HepG2 (cell line): ENCODE measurements at regions not wholly inside any gene's neighbourhood (a gene's known extent, or its start where the extent isn't known, plus 50 kb on each side); places are given as distances from the start of the nearest gene placed in this dataset.

Source experiments
- ATAC-seq: fragments of 200-7000 bp; cut with Tn5 transposase; 3 replicates; pipeline ENCODE4 v1.9.1; 2020; ENCODE audit warnings: mild to moderate bottlenecking, moderate library complexity
- BruUV-seq: library from RNA; stranded (reverse); fragments of 400-500 nt; replicated peaks from 2 replicates; lab custom pipeline; 2021; lab: Mats Ljungman, UMichigan
- CTCF ChIA-PET: fragments of 300-600 bp; formaldehyde crosslinking; extraction: SDS; loops from one replicate; lab custom pipeline; 2021; ENCODE audit warnings: low total read pairs, inconsistent platforms, low intra/inter-chr PET ratio; lab: Yijun Ruan, JAX
- POLR2A ChIA-PET: fragments of 350-600 bp; sonication (Branson Sonifier 250); formaldehyde crosslinking; loops from one replicate; lab custom pipeline; 2020; ENCODE audit warnings: antibody characterized with exemption, inconsistent platforms; lab: Yijun Ruan, JAX
- DNase-seq: peaks from one replicate; pipeline ENCODE4 v3.0.0-alpha.2; 2015; ENCODE audit warnings: low spot score
- FAIRE-seq: peaks from 3 replicates; lab custom pipeline; 2011; peaks lifted over from hg19 to GRCh38; lab: Jason Lieb, UNC
- H2AFZ ChIP-seq: one replicate; pipeline ENCODE4 v1.6.1; 2011; ENCODE audit warnings: low read length, inconsistent platforms
- H3K27ac ChIP-seq: fragments of 300-600 bp; 3 replicates; pipeline ENCODE4 v1.8.0; 2011; ENCODE audit warnings: mixed run types, mild to moderate bottlenecking, mixed read lengths, low read length, inconsistent platforms; ENCODE audit not compliant: insufficient read depth; ENCODE audit errors: extremely low read length
- H3K27me3 ChIP-seq, 2 experiments: fragments of 200-600 bp in 1 of 2; 2 replicates in 1 of 2; 3 replicates in 1 of 2; pipeline versions ENCODE4 v1.6.0 to v1.8.0; 2011; ENCODE audit warnings: low read length in 2 of 2, mild to moderate bottlenecking in 2 of 2, moderate library complexity in 2 of 2, inconsistent platforms in 1 of 2; ENCODE audit not compliant: insufficient read depth in 2 of 2, control insufficient read depth in 1 of 2
- H3K36me3 ChIP-seq, 2 experiments: fragments of 200-600 bp in 1 of 2; replicated peaks in 1 of 2; 2 replicates in 1 of 2; 3 replicates in 1 of 2; pipeline versions ENCODE4 v1.5.1 to v1.8.0; 2011; ENCODE audit warnings: low read length in 2 of 2, inconsistent platforms in 1 of 2; ENCODE audit not compliant: insufficient read depth in 2 of 2, control insufficient read depth in 1 of 2
- H3K4me1 ChIP-seq: 2 replicates; pipeline ENCODE4 v1.5.1; 2012; ENCODE audit warnings: low read length, inconsistent platforms; ENCODE audit not compliant: insufficient read depth
- H3K4me2 ChIP-seq: 2 replicates; pipeline ENCODE4 v1.6.0; 2011; ENCODE audit warnings: low read depth, low read length, inconsistent platforms
- H3K4me3 ChIP-seq, 3 experiments: fragments of 200-600 bp in 1 of 3; sonication (generic), shearing (Covaris generic) in 1 of 3; replicated peaks in 1 of 3; 2 replicates each; pipeline ENCODE4 v1.5.1; 2011 to 2016; ENCODE audit warnings: low read length in 3 of 3, inconsistent platforms in 2 of 3, low read depth in 2 of 3, mild to moderate bottlenecking in 2 of 3, control low read depth in 1 of 3, mixed read lengths in 1 of 3; ENCODE audit not compliant: insufficient read depth in 1 of 3
- H3K79me2 ChIP-seq: one replicate; pipeline ENCODE4 v1.6.1; 2011; ENCODE audit warnings: low read length, inconsistent platforms; ENCODE audit not compliant: insufficient read depth
- H3K9ac ChIP-seq: 2 replicates; pipeline ENCODE4 v1.6.0; 2011; ENCODE audit warnings: mild to moderate bottlenecking, low read depth, low read length, inconsistent platforms; ENCODE audit not compliant: insufficient read depth
- H3K9me3 ChIP-seq: 2 replicates; pipeline ENCODE4 v1.5.1; 2012; ENCODE audit warnings: mild to moderate bottlenecking, low read length
- H4K20me1 ChIP-seq: 2 replicates; pipeline ENCODE4 v1.6.0; 2011; ENCODE audit warnings: inconsistent platforms, mild to moderate bottlenecking, low read length, moderate library complexity; ENCODE audit not compliant: insufficient read depth
- CBFB ChIP-seq: sonication (generic); formaldehyde crosslinking; IDR thresholded peaks from 2 replicates; pipeline ENCODE4 v1.4.0; 2020; ENCODE audit warnings: missing genetic modification reagents
- PHB2 ChIP-seq: fragments of 450-650 bp; IDR thresholded peaks from 2 replicates; pipeline ENCODE4 v1.6.1; 2018; ENCODE audit not compliant: partially characterized antibody
- ZNF749 ChIP-seq: sonication (generic); formaldehyde crosslinking; IDR thresholded peaks from 2 replicates; pipeline ENCODE4 v1.8.0; 2022; ENCODE audit warnings: mild to moderate bottlenecking, missing genetic modification reagents, moderate library complexity, borderline replicate concordance
- WGBS: methylation state at CpG from one replicate; pipeline ENCODE4 v1.1.6; 2017; ENCODE audit warnings: low lambda C conversion rate; 5-methylcytosine and 5-hydroxymethylcytosine counted together
- in situ Hi-C: cut with HindIII; loops from 2 replicates; pipeline ENCODE4 v1.10.0; 2017; ENCODE audit warnings: low pct_unique_long_range_greater_than_20kb; ENCODE audit not compliant: extremely low pct_ligation_motif_present
- intact Hi-C: fragments of 100-400 bp; cut with micrococcal nuclease; formaldehyde crosslinking; loops from one replicate; pipeline ENCODE4 v1.10.0; 2022; ENCODE audit not compliant: unreplicated experiment
- TF ChIP-seq, protein P1 (sequence below): sonication (generic); formaldehyde crosslinking; conservative IDR thresholded peaks from 2 replicates; pipeline ENCODE4 v1.8.1; 2023; ENCODE audit warnings: missing genetic modification reagents

DNA sequence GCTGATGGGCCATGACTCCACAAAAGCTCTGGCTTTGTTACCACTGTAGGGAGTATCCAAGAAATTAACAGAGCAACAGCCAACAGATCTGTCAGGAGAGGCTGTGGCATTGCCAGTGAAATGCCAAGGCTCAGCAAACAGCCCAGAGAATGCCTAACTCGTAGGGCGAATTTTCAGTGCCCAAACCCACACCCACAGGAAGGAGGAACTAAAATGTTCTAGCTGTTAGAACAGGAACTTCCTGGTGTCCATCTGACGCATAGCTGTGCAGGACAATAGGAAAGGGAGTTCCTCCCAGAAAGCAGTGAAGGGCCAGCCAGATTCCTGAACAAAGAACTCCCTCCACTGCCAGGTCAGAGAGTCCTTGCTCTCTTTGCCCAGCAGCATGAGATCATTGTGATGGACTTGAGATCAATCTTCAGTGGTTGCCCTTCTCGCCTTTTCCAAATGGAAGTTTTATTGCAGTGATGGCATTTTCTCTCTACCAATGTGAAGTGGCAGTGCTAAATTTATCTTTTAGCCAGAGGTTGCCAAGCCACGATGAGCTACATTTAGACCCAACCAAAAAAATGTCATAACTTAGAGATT, 224.2 kb upstream of the STARD13 start:
- TF ChIP-seq CBFB (CRISPR knock-in tag) (no peak), ZNF749 (CRISPR knock-in tag) (no peak)
- CTCF ChIA-PET = no interaction called here
- in situ Hi-C loops (no loop called here), intact Hi-C loops (no loop called here)
- Histone ChIP-seq H4K20me1 (no peaks in the 10 kb centered on the region), H3K27me3 (no peaks in the 10 kb centered on the region), H3K4me1 (peaks cover 7% of the 10 kb centered on the region), H3K36me3 (no peaks in the 10 kb centered on the region), H3K27ac (no peak overlapping the region), H3K9me3 (no peaks in the 10 kb centered on the region), H2AFZ (no peak overlapping the region), H3K4me2 (no peak overlapping the region), H3K4me3 (no peak overlapping the region), H3K9ac (no peak overlapping the region), H3K79me2 (no peaks in the 10 kb centered on the region)
- DNase-seq = no peak
- no peak for FAIRE-seq
- 100% methylated on average over 5 of the region's 5 CpGs for WGBS
- POLR2A ChIA-PET = no interaction called here
- BruUV-seq = no TSS peak
- ATAC-seq = no peak

DNA sequence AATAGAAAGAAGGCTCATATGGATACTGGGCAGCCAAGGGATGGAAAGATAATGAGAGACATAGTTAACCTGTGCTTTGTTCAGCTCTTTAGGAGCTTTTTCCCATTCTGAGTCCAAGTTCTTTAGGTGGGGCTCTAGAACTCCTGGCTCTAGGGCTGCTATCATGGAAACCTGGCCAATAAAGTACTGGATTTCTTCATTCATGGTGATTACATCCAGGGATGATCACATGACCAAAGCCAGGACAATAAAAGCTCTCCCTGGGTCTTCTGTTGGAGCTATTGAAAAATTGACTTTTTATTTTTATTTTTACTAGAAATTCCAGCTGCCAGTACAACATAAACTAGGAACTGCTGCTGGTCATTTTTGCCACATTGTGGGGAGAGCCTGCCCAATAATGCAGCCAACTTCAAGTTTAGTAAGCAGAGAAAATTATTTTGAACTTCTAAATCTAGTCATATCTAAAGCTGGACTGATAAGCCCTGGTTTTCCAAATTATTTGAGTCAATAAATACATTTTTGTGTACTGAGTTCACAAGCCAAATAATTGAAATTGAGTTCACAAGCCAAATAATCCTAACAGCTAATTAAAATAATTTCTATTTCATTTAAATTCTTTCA, 224.9 kb upstream of the STARD13 start:
- Histone ChIP-seq H3K4me3 (no peak overlapping the region), H3K9ac (no peak overlapping the region), H3K9me3 (no peaks in the 10 kb centered on the region), H3K4me1 (peaks cover 7% of the 10 kb centered on the region), H2AFZ (no peak overlapping the region), H3K79me2 (no peaks in the 10 kb centered on the region), H3K27me3 (no peaks in the 10 kb centered on the region)
- FAIRE-seq = no peak
- intact Hi-C loops = no loop called here
- DNase-seq = no peak
- no peak for TF ChIP-seq PHB2
- TF ChIP-seq, protein P1, sequence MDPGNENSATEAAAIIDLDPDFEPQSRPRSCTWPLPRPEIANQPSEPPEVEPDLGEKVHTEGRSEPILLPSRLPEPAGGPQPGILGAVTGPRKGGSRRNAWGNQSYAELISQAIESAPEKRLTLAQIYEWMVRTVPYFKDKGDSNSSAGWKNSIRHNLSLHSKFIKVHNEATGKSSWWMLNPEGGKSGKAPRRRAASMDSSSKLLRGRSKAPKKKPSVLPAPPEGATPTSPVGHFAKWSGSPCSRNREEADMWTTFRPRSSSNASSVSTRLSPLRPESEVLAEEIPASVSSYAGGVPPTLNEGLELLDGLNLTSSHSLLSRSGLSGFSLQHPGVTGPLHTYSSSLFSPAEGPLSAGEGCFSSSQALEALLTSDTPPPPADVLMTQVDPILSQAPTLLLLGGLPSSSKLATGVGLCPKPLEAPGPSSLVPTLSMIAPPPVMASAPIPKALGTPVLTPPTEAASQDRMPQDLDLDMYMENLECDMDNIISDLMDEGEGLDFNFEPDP (CRISPR knock-in tag) = no peak
- TF ChIP-seq, all 625 proteins: peak for 0
- no TSS peak for BruUV-seq
- Histone ChIP-seq H3K27ac (no peak overlapping the region), H4K20me1 (no peaks in the 10 kb centered on the region), H3K36me3 (no peaks in the 10 kb centered on the region), H3K4me2 (no peak overlapping the region)
- in situ Hi-C loops = no loop called here
- no peak for ATAC-seq
- ChIA-PET CTCF (no interaction called here), POLR2A (no interaction called here)
